ENCODE measurements at regions not wholly inside any gene's neighbourhood (a gene's known extent, or its start where the extent isn't known, plus 50 kb on each side); places are given as distances from the start of the nearest gene placed in this dataset.

DNA sequence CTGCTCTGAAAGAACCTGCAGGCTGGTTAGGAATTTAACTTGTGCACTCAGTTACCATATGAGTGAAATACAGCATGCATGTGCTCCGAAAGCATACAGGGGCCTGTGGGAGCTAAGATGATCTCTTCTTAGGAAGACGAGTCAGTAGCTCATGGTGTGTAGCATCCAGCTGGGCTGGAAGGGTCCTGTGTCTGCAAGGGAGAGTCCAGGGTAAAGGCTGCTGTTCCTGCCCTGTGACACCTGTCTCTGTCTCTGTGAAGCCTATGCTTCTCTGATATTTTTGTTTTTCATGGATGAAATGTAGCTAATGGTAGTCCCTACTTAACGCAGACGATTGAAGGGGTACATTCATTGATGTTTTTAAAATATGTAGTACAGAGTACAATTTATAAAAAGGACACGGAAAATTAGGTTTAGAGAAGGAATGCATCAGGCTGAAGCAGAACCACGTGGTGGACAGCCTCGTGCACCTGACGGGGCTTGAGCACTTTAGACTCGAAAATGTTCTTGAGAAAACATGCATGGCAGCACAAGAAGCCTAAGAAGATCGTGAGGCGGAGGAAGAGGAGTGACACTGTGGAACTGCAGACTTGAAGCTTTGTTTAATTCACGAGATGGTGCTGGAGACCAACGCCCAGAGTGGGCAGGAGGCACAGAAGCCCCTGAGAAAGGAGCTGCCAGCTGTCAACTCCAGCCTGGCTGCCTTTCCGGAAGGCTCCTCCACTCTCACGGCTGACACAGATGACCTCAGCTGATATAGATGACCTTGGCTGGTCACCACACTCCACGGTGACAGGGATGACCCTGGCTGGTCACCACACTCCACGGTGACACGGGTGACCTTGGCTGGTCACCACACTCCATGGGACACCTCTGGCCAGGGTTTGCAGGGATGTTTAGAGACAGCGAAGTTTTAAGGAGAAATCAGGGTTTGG is 110.6 kb downstream of the TMEM18 start:
- Histone ChIP-seq H2BK20ac (ENCODE audit: low read length) (no peak overlapping the region), H3K4me1 (replicated peaks in 1 of 4; ENCODE audit: control insufficient read depth in 3 of 4, insufficient read depth in 4 of 4, low read length in 3 of 4) (no peaks in the 10 kb centered on the region), H2BK15ac (ENCODE audit: low read length) (no peak overlapping the region), H2AFZ (ENCODE audit: low read length) (no peak overlapping the region), H3K23ac (ENCODE audit: insufficient read length) (no peak overlapping the region), H3K23me2 (ENCODE audit: low read depth, low read length) (no peaks in the 10 kb centered on the region), H3K18ac (ENCODE audit: extremely low read depth, low read length) (no peak overlapping the region), H3K9me3 (ENCODE audit: insufficient read depth in 2 of 2, low read depth in 1 of 2, low read length in 1 of 2) (no peaks in the 10 kb centered on the region), H3K14ac (ENCODE audit: insufficient read length) (no peak overlapping the region), H3K4me2 (ENCODE audit: insufficient read depth in 1 of 2, low read depth in 2 of 2, low read length in 2 of 2) (no peak overlapping the region), H3K27me3 (replicated peaks in 1 of 4; ENCODE audit: control insufficient read depth in 3 of 4, extremely low read depth in 1 of 4, insufficient read depth in 3 of 4, low read length in 3 of 4) (0 out of 7 replicates have a peak, but pooled peaks cover 0 to 3% (median 1%) of the 10 kb centered on the region in 4 experiments), H3K56ac (replicated peaks; ENCODE audit: insufficient read length, low read depth, low read length) (no peak overlapping the region), H3K4me3 (ENCODE audit: extremely low read depth in 1 of 4, insufficient read depth in 2 of 4, low read depth in 3 of 4, low read length in 4 of 4) (no peak overlapping the region), H3K27ac (ENCODE audit: low read depth, low read length) (no peak overlapping the region), H3K36me3 (ENCODE audit: control insufficient read depth in 2 of 4, insufficient read depth in 4 of 4, low read length in 3 of 4) (no peaks in the 10 kb centered on the region), H4K91ac (replicated peaks; ENCODE audit: insufficient read length, low read length) (no peak overlapping the region), H3K79me1 (ENCODE audit: low read depth, low read length) (no peaks in the 10 kb centered on the region), H4K20me1 (replicated peaks in 1 of 2; ENCODE audit: control insufficient read depth in 1 of 2, insufficient read depth in 2 of 2, low read length in 2 of 2) (no peaks in the 10 kb centered on the region), H4K8ac (ENCODE audit: extremely low read depth, insufficient read depth, low read length) (no peak overlapping the region), H2BK5ac (ENCODE audit: low read depth, low read length) (no peak overlapping the region), H2BK120ac (replicated peaks; ENCODE audit: low read depth, low read length) (no peak overlapping the region), H3K4ac (replicated peaks; ENCODE audit: insufficient read length, low read depth, low read length) (no peak overlapping the region), H2AK5ac (ENCODE audit: low read depth, low read length) (no peak overlapping the region), H3K9ac (replicated peaks in 1 of 4; ENCODE audit: extremely low read depth in 1 of 4, low read depth in 3 of 4, low read length in 3 of 4) (no peak overlapping the region), H4K5ac (ENCODE audit: insufficient read length, low read depth, low read length) (no peak overlapping the region), H3K79me2 (ENCODE audit: control insufficient read depth in 1 of 2, insufficient read depth in 2 of 2, low read length in 2 of 2) (no peaks in the 10 kb centered on the region), H2BK12ac (ENCODE audit: low read depth, low read length) (no peak overlapping the region)
- FAIRE-seq (no peak), DNase-seq (ENCODE audit: low read depth in 1 of 2, low spot score in 2 of 2) (no peak)
- WGBS, 2 experiments (ENCODE audit: extremely low coverage in 1 of 2, insufficient coverage in 1 of 2, insufficient read length in 1 of 2, insufficient replicate concordance in 2 of 2, low coverage in 1 of 2, low lambda C conversion rate in 2 of 2, missing lambda C conversion rate in 1 of 2), result 91% methylated on average over 19 of the region's 19 CpGs; no CpG with 5 or more reads in 1 of the 2 experiments
- ChIA-PET POLR2A (ENCODE audit: partially characterized antibody) (no interaction called here), CTCF (ENCODE audit: partially characterized antibody) (interaction anchor here (1.0 to 1.2 kb wide), 3 partner anchors 15 to 69 kb away, joined by 3 to 5 read pairs (median 4); no protein-coding TSS in a partner anchor)
- TF ChIP-seq KDM1A (IDR thresholded peaks at IDR 0.05; ENCODE audit: borderline replicate concordance, low read length) (no peak), CBX5 (IDR thresholded peaks at IDR 0.05; ENCODE audit: low read depth, low read length) (no peak), SAP30 (IDR thresholded peaks at IDR 0.05; ENCODE audit: insufficient read depth, insufficient replicate concordance, low read length) (no peak), BCL11A (IDR thresholded peaks at IDR 0.05; ENCODE audit: low read depth in 2 of 2, low read length in 2 of 2) (no peak)
